SU-DHL-6 (cell line): ENCODE measurements at regions not wholly inside any gene's neighbourhood (a gene's known extent, or its start where the extent isn't known, plus 50 kb on each side); places are given as distances from the start of the nearest gene placed in this dataset.

ENCODE experiments used
- H2AFZ ChIP-seq: fragments of 200-600 bp; sonication (generic); 2 replicates; pipeline ENCODE4 v1.6.1; 2014; ENCODE audit warnings: low read depth, mild to moderate bottlenecking, moderate library complexity, mixed read lengths, antibody characterized with exemption, low read length; ENCODE audit not compliant: severe bottlenecking
- H3F3A ChIP-seq: fragments of 200-600 bp; shearing (Covaris generic); 2 replicates; pipeline ENCODE4 v1.6.0; 2016; ENCODE audit warnings: antibody characterized with exemption, mild to moderate bottlenecking; ENCODE audit not compliant: insufficient read depth
- H3K27ac ChIP-seq: fragments of 200-600 bp; sonication (generic); 2 replicates; pipeline ENCODE4 v1.5.1; 2016; ENCODE audit warnings: low read depth, mild to moderate bottlenecking, low read length, moderate library complexity, mixed read lengths
- H3K27me3 ChIP-seq: fragments of 200-600 bp; sonication (generic), shearing (Covaris generic); 2 replicates; pipeline ENCODE4 v1.6.0; 2014; ENCODE audit warnings: mild to moderate bottlenecking, low read length
- H3K36me3 ChIP-seq: fragments of 200-600 bp; sonication (generic); 2 replicates; pipeline ENCODE4 v1.6.1; 2014; ENCODE audit warnings: mild to moderate bottlenecking, low read length, mixed read lengths
- H3K4me2 ChIP-seq: fragments of 300-600, 200-600 bp; shearing (Covaris generic), sonication (generic); 2 replicates; pipeline ENCODE4 v1.6.0; 2014; ENCODE audit warnings: low read length, low read depth, mild to moderate bottlenecking; ENCODE audit not compliant: poor library complexity, severe bottlenecking
- H3K4me3 ChIP-seq: fragments of 200-600 bp; sonication (generic); 2 replicates; pipeline ENCODE4 v1.5.1; 2014; ENCODE audit warnings: antibody characterized with exemption, low read length, mild to moderate bottlenecking, mixed read lengths; ENCODE audit not compliant: insufficient read depth, poor library complexity, severe bottlenecking
- H3K79me2 ChIP-seq: fragments of 200-600 bp; sonication (generic); 2 replicates; pipeline ENCODE4 v1.6.1; 2014; ENCODE audit warnings: mild to moderate bottlenecking, low read length, moderate library complexity; ENCODE audit not compliant: insufficient read depth
- H3K9ac ChIP-seq: fragments of 200-600 bp; sonication (generic); 2 replicates; pipeline ENCODE4 v1.7.0; 2014; ENCODE audit warnings: mild to moderate bottlenecking, low read length
- H3K9me2 ChIP-seq: fragments of 200-600 bp; sonication (generic); replicated peaks from 2 replicates; pipeline ENCODE4 v1.6.1; 2014; ENCODE audit warnings: low read length; ENCODE audit not compliant: insufficient read depth
- H3K9me3 ChIP-seq: fragments of 200-600 bp; sonication (generic); 2 replicates; pipeline ENCODE4 v1.6.1; 2014; ENCODE audit warnings: low read length, mixed read lengths; ENCODE audit not compliant: insufficient read depth
- H4K20me1 ChIP-seq: fragments of 200-600 bp; sonication (generic); 2 replicates; pipeline ENCODE4 v1.6.1; 2014; ENCODE audit warnings: low read depth, mild to moderate bottlenecking, antibody characterized with exemption, low read length, moderate library complexity, mixed read lengths
- CTCF ChIP-seq: fragments of 200-600 bp; sonication (generic); IDR thresholded peaks from one replicate; pipeline ENCODE4 v1.5.1; 2017; ENCODE audit warnings: antibody characterized with exemption, mild to moderate bottlenecking, low read length, moderate library complexity; ENCODE audit not compliant: insufficient read depth, poor library complexity, severe bottlenecking
- EZH2phosphoT487 ChIP-seq: fragments of 200-600 bp; sonication (generic), shearing (Covaris generic); conservative IDR thresholded peaks from 2 replicates; pipeline ENCODE4 v1.6.1; 2018; ENCODE audit warnings: mild to moderate bottlenecking, antibody characterized with exemption, low read length, moderate library complexity, mixed read lengths

DNA sequence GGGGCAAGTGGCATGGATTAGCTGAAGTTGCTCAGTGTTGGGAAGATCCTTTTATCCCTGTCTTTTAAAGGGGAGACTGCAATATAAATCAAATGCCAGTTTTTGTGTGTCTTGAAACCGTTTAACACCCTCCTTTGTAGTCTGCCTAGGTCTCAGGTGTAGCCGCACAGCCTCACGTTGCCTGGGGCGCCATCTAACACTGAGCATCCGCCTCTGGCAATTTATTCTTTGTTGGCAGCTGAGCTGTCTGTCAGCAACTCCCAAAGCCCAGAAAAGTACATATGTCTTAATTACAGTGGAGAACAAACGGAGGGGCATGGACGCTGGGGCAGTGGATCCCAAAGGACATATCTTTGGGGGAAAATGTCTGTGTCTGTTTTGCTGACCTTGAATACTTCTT is 254.7 kb downstream of the STK31 start:
- no peaks in the 10 kb centered on the region for H3K9me2 ChIP-seq
- TF ChIP-seq EZH2phosphoT487 (no peak), CTCF (no peak)

DNA sequence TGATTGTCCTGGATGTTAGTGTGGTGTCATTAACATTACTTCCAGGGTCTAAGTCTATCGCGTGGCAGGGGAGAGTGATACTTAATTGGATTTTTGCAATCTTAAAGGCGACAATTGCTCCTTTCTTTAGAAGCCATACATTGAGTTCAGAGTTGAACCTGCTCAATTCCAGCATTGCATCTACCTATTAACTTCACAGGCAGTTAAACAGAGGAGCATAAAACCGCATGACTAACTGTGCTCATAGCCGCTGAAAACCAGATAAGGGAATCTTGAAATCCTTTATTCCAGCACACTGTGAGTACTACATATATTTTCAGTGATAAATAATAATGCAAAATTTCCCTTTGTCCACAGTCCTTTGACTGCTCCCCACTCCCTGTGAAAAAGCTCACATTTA is 255.3 kb downstream of the STK31 start:
- H3K9me3 ChIP-seq: no peaks in the 10 kb centered on the region
- H2AFZ ChIP-seq: no peak overlapping the region
- H3K27me3 ChIP-seq: no peaks in the 10 kb centered on the region
- no peak overlapping the region for H3K4me3 ChIP-seq
- no peaks in the 10 kb centered on the region for H3F3A ChIP-seq
- no peaks in the 10 kb centered on the region for H3K79me2 ChIP-seq
- H3K27ac ChIP-seq: no peak overlapping the region
- no peak overlapping the region for H3K4me2 ChIP-seq
- TF ChIP-seq EZH2phosphoT487 (no peak), CTCF (no peak)
- no peaks in the 10 kb centered on the region for H3K9me2 ChIP-seq
- no peak overlapping the region for H3K9ac ChIP-seq
- H3K36me3 ChIP-seq: no peaks in the 10 kb centered on the region
- H4K20me1 ChIP-seq: no peaks in the 10 kb centered on the region

More for the DNA sequence above, 254.7 kb downstream of the STK31 start:
- no peak overlapping the region for H2AFZ ChIP-seq
- H3K9me3 ChIP-seq: no peaks in the 10 kb centered on the region
- no peaks in the 10 kb centered on the region for H3K27me3 ChIP-seq
- no peak overlapping the region for H3K9ac ChIP-seq
- no peak overlapping the region for H3K4me3 ChIP-seq
- no peaks in the 10 kb centered on the region for H3K79me2 ChIP-seq
- H3K36me3 ChIP-seq: no peaks in the 10 kb centered on the region
- no peak overlapping the region for H3K4me2 ChIP-seq
- H4K20me1 ChIP-seq: no peaks in the 10 kb centered on the region
- no peak overlapping the region for H3K27ac ChIP-seq
- no peaks in the 10 kb centered on the region for H3F3A ChIP-seq

DNA sequence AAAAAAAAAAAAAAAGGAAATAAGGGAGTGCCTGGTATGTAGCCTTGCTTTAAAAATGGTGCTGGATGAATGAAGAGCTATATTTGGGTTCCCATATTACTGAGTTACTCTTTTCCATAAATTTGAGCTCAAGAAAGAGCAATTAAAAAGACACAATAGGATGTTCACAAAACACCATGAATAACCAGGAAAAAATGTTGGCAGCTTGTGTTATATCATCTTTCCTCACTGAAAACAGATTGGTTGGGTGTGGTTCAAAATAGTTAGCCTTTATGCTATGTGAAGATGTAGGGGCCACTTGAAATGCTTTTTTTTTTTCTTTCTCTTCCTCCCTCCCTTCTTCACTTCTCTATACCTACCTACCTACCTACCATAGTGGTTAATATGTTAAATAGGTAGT is 256.9 kb downstream of the STK31 start:
- TF ChIP-seq CTCF (no peak), EZH2phosphoT487 (no peak)
- H3F3A ChIP-seq: no peaks in the 10 kb centered on the region
- H2AFZ ChIP-seq: no peak overlapping the region
- no peak overlapping the region for H3K9ac ChIP-seq
- H3K9me3 ChIP-seq: no peaks in the 10 kb centered on the region
- H3K9me2 ChIP-seq: no peaks in the 10 kb centered on the region
- no peak overlapping the region for H3K4me3 ChIP-seq
- H3K36me3 ChIP-seq: no peaks in the 10 kb centered on the region
- no peak overlapping the region for H3K27ac ChIP-seq
- no peak overlapping the region for H3K4me2 ChIP-seq
- no peaks in the 10 kb centered on the region for H4K20me1 ChIP-seq
- no peaks in the 10 kb centered on the region for H3K79me2 ChIP-seq
- H3K27me3 ChIP-seq: no peaks in the 10 kb centered on the region
